Memory B cell (primary cell): ENCODE measurements at regions not wholly inside any gene's neighbourhood (a gene's known extent, or its start where the extent isn't known, plus 50 kb on each side); places are given as distances from the start of the nearest gene placed in this dataset.

Source experiments
- ATAC-seq: fragments of 150-1000 bp; cut with Tn5 transposase; 2 replicates; pipeline ENCODE4 v1.10.0; 2021; ENCODE audit warnings: low read depth, mild to moderate bottlenecking, moderate library complexity
- DNase-seq, 2 donors: peaks; one replicate each; pipeline ENCODE4 v3.0.0; 2022; ENCODE audit warnings: low spot score in 2 of 2
- H3K27ac Mint-ChIP-seq: one replicate; pipeline ENCODE4 v1.8.0; 2022; ENCODE audit warnings: mild to moderate bottlenecking, moderate library complexity, mixed read lengths
- H3K27me3 Mint-ChIP-seq: one replicate; pipeline ENCODE4 v1.8.0; 2022; ENCODE audit warnings: mixed read lengths
- H3K36me3 Mint-ChIP-seq: one replicate; pipeline ENCODE4 v1.8.0; 2022; ENCODE audit warnings: mild to moderate bottlenecking, mixed read lengths
- H3K4me1 Mint-ChIP-seq: one replicate; pipeline ENCODE4 v1.8.0; 2022; ENCODE audit warnings: mixed read lengths
- H3K4me3 Mint-ChIP-seq: one replicate; pipeline ENCODE4 v1.8.0; 2022; ENCODE audit warnings: mild to moderate bottlenecking, moderate library complexity, mixed read lengths
- H3K9me3 Mint-ChIP-seq: one replicate; pipeline ENCODE4 v1.8.0; 2022; ENCODE audit warnings: mixed read lengths

- no peak for DNase-seq
- no peaks in the 10 kb centered on the region for H3K27me3 Mint-ChIP-seq
These were observed 198.4 kb downstream of the CYB561 start for GRCh38 chr17:63247706-63248105.

GRCh38 chr17:63249256-63250004 is 196.7 kb downstream of the CYB561 start:
- H3K4me1 Mint-ChIP-seq: peaks cover 2% of the 10 kb centered on the region
- H3K27ac Mint-ChIP-seq: no peak overlapping the region
- no peak overlapping the region for H3K4me3 Mint-ChIP-seq
- H3K36me3 Mint-ChIP-seq: peaks cover 6% of the 10 kb centered on the region
- no peaks in the 10 kb centered on the region for H3K27me3 Mint-ChIP-seq
- DNase-seq (no peak), ATAC-seq (no peak)
- H3K9me3 Mint-ChIP-seq: no peaks in the 10 kb centered on the region

More at GRCh38 chr17:63247706-63248105, 198.4 kb downstream of the CYB561 start:
- H3K4me1 Mint-ChIP-seq: peaks cover 2% of the 10 kb centered on the region
- H3K4me3 Mint-ChIP-seq: no peak overlapping the region
- H3K27ac Mint-ChIP-seq: no peak overlapping the region
- no peaks in the 10 kb centered on the region for H3K9me3 Mint-ChIP-seq
- no peak for ATAC-seq
- H3K36me3 Mint-ChIP-seq: peaks cover 11% of the 10 kb centered on the region

DNA sequence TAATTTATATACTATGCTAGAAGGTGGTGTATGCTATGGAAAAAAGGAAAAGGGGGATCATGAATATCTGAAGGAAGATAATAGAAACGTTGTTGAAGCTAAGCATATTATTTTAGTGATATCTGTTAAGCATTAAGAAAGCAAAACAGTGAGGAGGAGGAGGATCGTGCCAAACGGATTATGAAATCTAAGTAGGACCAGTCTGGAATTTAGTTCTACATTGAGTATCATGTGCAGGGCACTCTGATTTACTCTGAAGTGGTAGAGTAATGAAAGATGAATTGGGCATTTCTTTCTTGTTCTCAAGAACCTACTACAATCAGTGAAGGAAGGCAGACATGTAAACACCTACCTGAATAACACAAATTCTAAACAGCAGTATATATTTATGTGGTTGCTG is 195.3 kb downstream of the CYB561 start:
- Mint-ChIP-seq H3K27me3 (peaks cover 2% of the 10 kb centered on the region), H3K36me3 (peaks cover 2% of the 10 kb centered on the region), H3K4me1 (peaks cover 2% of the 10 kb centered on the region), H3K4me3 (no peak overlapping the region), H3K27ac (no peak overlapping the region), H3K9me3 (no peaks in the 10 kb centered on the region)
- ATAC-seq (no peak), DNase-seq (no peak)

DNA sequence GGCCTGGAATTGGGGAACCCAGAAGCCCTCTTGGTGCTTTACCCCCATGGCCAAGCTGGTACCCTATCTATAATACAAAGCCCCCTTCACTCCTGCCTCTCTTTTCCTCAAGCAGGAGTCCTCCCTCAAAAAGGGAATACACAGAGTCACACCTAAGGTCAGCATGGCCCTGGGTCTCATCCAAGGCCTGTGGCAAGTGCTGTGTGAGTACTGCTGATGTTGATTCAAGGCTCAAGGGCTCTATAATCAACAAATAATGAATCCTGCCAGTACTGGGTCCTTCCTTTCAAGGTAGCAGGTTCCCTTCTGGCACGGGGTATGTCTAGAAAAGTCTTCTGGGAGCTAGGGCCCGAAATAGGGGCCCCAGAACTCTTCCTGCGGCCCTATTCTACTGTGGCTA is 187.3 kb downstream of the CYB561 start:
- Mint-ChIP-seq H3K4me3 (no peak overlapping the region), H3K4me1 (no peaks in the 10 kb centered on the region), H3K36me3 (peaks cover 6% of the 10 kb centered on the region), H3K27ac (no peak overlapping the region), H3K9me3 (peaks cover 3% of the 10 kb centered on the region), H3K27me3 (peaks cover 6% of the 10 kb centered on the region)
- ATAC-seq (no peak), DNase-seq (no peak)

DNA sequence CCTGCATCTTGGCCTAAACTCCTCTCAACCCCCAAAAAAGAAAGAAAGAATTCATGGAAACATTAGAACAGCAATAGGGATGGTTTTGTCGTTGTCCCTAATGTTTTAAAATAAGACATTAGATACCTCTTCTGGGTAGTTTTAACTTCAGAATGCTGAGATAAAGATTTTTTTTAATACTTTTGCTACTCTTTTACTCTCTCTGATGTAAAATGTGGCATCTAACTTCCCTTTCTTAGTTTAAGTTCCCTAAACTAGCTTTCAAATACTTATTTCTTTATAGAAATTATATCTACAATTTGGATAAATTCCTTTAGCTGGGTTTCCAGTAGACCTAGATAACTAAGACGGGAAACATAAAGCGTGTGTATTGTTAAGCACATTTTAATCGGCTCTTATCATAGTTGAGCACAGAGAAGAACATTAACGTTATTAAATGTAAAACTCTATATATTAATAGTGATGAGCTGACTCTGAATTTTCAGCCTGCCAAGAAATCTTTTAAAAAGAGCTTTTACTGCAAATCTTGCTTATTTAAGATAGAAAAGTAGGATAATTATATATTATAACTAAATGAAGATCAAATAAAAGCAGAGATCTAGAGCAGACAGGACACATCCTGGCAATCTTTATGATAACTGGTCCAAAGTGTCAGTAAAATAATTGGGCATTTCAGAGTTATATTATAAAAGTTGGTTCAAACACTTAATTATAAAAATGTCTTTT is 183.2 kb downstream of the CYB561 start:
- Mint-ChIP-seq H3K27me3 (no peaks in the 10 kb centered on the region), H3K27ac (no peak overlapping the region), H3K36me3 (no peaks in the 10 kb centered on the region), H3K4me1 (no peaks in the 10 kb centered on the region), H3K9me3 (no peaks in the 10 kb centered on the region), H3K4me3 (no peak overlapping the region)
- ATAC-seq (no peak), DNase-seq (no peak)

DNA sequence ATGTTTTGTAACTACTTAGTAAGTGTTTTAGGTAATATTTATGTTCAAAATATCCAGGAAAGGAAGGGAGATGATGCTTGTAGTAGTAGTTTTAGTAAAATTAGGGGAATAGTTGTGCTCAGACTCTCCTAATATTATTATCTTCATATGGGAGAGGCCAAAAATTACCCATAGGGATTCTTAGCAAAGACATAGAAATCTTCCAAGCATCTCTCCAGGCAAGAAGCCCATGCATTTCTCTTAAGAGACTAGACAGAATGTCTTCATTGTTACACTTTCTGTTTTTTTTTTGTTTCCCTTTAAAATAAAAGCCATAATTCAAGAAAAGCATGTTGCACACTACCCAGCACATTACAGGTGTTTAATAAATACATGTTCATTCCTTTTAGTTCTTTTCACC is 180.6 kb downstream of the CYB561 start:
- no peaks in the 10 kb centered on the region for H3K27me3 Mint-ChIP-seq
- H3K4me1 Mint-ChIP-seq: no peaks in the 10 kb centered on the region
- ATAC-seq: no peak
- H3K9me3 Mint-ChIP-seq: no peaks in the 10 kb centered on the region
- DNase-seq: no peak
- H3K4me3 Mint-ChIP-seq: no peak overlapping the region
- peaks cover 3% of the 10 kb centered on the region for H3K36me3 Mint-ChIP-seq
- peak overlapping the region; percentile 47 for H3K27ac Mint-ChIP-seq

DNA sequence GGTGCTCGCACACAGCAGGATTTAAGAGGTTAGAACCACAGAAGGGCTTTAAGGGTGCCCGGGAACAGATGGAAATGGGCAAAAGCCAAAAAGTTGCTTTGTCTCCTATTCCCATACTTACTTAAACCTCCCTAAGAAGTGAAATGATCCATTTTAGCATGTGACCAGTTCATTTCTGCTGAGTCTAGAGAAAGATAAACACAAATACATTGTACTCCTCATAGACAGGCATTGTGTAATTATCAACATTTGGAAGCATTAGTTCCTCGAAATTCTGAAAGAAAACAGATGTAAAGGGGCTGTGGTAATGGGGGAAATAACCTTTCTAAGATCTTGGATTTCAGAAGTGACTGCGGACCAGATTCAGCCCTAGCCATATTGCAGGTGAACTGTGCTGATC is 178.3 kb downstream of the CYB561 start:
- peaks cover 3% of the 10 kb centered on the region for H3K36me3 Mint-ChIP-seq
- no peaks in the 10 kb centered on the region for H3K4me1 Mint-ChIP-seq
- no peak for ATAC-seq
- no peaks in the 10 kb centered on the region for H3K9me3 Mint-ChIP-seq
- H3K27me3 Mint-ChIP-seq: no peaks in the 10 kb centered on the region
- DNase-seq: no peak
- H3K27ac Mint-ChIP-seq: no peak overlapping the region
- H3K4me3 Mint-ChIP-seq: no peak overlapping the region

- DNase-seq: no peak
- no peak overlapping the region for H3K27ac Mint-ChIP-seq
- no peak for ATAC-seq
- H3K4me1 Mint-ChIP-seq: no peaks in the 10 kb centered on the region
- H3K27me3 Mint-ChIP-seq: no peaks in the 10 kb centered on the region
- H3K4me3 Mint-ChIP-seq: no peak overlapping the region
- no peaks in the 10 kb centered on the region for H3K9me3 Mint-ChIP-seq
- H3K36me3 Mint-ChIP-seq: peaks cover 3% of the 10 kb centered on the region
These were observed 177.3 kb downstream of the CYB561 start for GRCh38 chr17:63268827-63269226.

DNA sequence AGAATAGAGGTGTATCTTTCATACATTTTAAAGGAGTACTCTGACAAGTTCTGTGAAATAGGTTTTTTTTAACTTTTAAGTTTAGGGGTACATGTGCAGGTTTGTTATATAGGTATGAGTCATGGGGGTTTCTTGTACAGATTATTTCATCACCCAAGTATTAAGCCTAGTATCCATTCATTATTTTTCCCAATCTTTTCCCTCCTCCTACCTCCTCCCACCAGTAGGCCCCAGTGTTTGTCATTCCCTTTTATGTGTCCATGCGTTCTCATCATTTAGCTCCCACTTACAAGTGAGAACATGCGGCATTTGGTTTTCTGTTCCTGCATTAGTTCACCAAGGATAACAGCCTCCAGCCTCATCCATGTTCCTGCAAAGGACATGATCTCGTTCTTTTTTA is 175.5 kb downstream of the CYB561 start:
- H3K4me1 Mint-ChIP-seq: no peaks in the 10 kb centered on the region
- no peak overlapping the region for H3K4me3 Mint-ChIP-seq
- no peak overlapping the region for H3K27ac Mint-ChIP-seq
- ATAC-seq (no peak), DNase-seq (no peak)
- no peaks in the 10 kb centered on the region for H3K9me3 Mint-ChIP-seq
- H3K27me3 Mint-ChIP-seq: no peaks in the 10 kb centered on the region
- peaks cover 3% of the 10 kb centered on the region for H3K36me3 Mint-ChIP-seq

GRCh38 chr17:63274146-63274545 is 172.0 kb downstream of the CYB561 start:
- no peaks in the 10 kb centered on the region for H3K9me3 Mint-ChIP-seq
- no peaks in the 10 kb centered on the region for H3K27me3 Mint-ChIP-seq
- no peak for DNase-seq
- H3K27ac Mint-ChIP-seq: no peak overlapping the region
- ATAC-seq: no peak
- no peak overlapping the region for H3K4me3 Mint-ChIP-seq
- H3K4me1 Mint-ChIP-seq: peaks cover 8% of the 10 kb centered on the region
- no peaks in the 10 kb centered on the region for H3K36me3 Mint-ChIP-seq

DNA sequence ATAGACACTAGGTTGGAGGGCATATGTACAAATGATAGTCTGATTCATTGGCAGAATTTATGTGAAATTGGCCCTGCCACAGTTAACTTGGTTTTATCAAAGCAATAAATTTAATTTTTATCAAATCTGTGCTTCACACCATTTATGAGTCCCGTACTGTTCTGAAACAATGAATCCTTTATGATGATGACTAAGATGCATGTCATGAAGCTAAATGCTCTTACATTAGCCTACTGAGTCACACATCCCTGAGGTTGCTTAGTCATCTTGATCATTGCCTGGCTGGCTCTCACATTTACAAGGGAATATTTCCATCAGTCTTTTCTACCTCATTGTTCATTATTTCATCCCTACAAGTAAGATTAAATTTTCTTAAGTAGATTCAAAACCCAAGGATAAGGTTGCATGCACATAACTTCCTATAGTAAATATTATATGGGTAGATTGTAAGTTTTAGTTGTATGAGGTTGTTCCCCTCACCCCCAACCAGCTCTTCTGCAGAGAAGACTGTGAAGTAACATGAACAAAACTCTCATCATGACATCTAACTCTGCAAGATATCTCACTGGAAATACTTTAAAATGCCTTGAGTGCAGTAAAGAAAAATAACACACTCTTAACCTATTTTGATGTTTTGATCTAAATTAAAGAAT is 170.7 kb downstream of the CYB561 start:
- no peak overlapping the region for H3K4me3 Mint-ChIP-seq
- no peak overlapping the region for H3K27ac Mint-ChIP-seq
- no peaks in the 10 kb centered on the region for H3K27me3 Mint-ChIP-seq
- H3K4me1 Mint-ChIP-seq: peaks cover 9% of the 10 kb centered on the region
- no peaks in the 10 kb centered on the region for H3K36me3 Mint-ChIP-seq
- ATAC-seq (no peak), DNase-seq (no peak)
- no peaks in the 10 kb centered on the region for H3K9me3 Mint-ChIP-seq

GRCh38 chr17:63275971-63276745 is 169.9 kb downstream of the CYB561 start:
- no peaks in the 10 kb centered on the region for H3K36me3 Mint-ChIP-seq
- no peaks in the 10 kb centered on the region for H3K9me3 Mint-ChIP-seq
- H3K27me3 Mint-ChIP-seq: no peaks in the 10 kb centered on the region
- no peak overlapping the region for H3K27ac Mint-ChIP-seq
- DNase-seq (no peak), ATAC-seq (no peak)
- no peak overlapping the region for H3K4me3 Mint-ChIP-seq
- H3K4me1 Mint-ChIP-seq: peaks cover 9% of the 10 kb centered on the region

GRCh38 chr17:63276821-63277220 is 169.3 kb downstream of the CYB561 start:
- H3K27me3 Mint-ChIP-seq: no peaks in the 10 kb centered on the region
- no peak overlapping the region for H3K27ac Mint-ChIP-seq
- no peak overlapping the region for H3K4me3 Mint-ChIP-seq

GRCh38 chr17:63277629-63278028 is 168.5 kb downstream of the CYB561 start:
- DNase-seq (no peak), ATAC-seq (no peak)
- no peaks in the 10 kb centered on the region for H3K36me3 Mint-ChIP-seq
- no peaks in the 10 kb centered on the region for H3K27me3 Mint-ChIP-seq
- H3K4me3 Mint-ChIP-seq: no peak overlapping the region
- no peak overlapping the region for H3K27ac Mint-ChIP-seq
- peaks cover 11% of the 10 kb centered on the region for H3K4me1 Mint-ChIP-seq
- H3K9me3 Mint-ChIP-seq: no peaks in the 10 kb centered on the region

More at GRCh38 chr17:63276821-63277220, 169.3 kb downstream of the CYB561 start:
- ATAC-seq: no peak
- Mint-ChIP-seq H3K9me3 (no peaks in the 10 kb centered on the region), H3K36me3 (no peaks in the 10 kb centered on the region), H3K4me1 (peaks cover 9% of the 10 kb centered on the region)
- no peak for DNase-seq
